ENCODE measurements at regions not wholly inside any gene's neighbourhood (a gene's known extent, or its start where the extent isn't known, plus 50 kb on each side); places are given as distances from the start of the nearest gene placed in this dataset.

DNA sequence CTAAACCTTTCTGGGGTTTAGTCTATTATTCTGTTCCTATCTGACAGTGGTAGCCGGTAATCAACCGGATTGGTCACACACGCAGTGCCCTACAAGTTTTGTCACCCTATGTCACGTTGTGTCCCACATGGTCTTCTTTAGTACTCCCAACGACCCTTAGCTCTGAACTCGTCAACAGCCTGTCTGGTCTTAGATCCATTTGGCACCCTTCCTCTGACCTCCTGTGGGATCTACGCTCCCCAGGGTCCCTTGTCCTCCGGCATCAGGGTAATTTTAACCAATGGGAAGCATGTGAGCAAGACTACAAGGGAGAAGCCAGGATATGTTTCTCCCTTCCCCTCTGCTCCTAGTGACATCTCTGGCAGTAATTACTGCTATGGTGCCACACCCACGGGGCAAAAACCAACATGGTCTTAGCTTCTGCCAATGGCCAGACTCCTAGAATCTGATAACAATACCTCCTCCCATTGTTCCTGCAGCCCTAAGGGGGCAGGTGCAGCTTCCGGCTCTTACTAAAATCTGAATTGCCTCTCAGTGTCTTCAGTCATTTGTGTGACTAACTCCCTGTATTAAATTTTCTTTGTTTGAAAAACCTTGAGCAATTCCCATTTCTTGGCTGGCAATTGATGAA, 56.6 kb downstream of the MAFB start:
- TF ChIP-seq, protein P1, sequence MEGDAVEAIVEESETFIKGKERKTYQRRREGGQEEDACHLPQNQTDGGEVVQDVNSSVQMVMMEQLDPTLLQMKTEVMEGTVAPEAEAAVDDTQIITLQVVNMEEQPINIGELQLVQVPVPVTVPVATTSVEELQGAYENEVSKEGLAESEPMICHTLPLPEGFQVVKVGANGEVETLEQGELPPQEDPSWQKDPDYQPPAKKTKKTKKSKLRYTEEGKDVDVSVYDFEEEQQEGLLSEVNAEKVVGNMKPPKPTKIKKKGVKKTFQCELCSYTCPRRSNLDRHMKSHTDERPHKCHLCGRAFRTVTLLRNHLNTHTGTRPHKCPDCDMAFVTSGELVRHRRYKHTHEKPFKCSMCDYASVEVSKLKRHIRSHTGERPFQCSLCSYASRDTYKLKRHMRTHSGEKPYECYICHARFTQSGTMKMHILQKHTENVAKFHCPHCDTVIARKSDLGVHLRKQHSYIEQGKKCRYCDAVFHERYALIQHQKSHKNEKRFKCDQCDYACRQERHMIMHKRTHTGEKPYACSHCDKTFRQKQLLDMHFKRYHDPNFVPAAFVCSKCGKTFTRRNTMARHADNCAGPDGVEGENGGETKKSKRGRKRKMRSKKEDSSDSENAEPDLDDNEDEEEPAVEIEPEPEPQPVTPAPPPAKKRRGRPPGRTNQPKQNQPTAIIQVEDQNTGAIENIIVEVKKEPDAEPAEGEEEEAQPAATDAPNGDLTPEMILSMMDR (tag by site-specific recombination; IDR thresholded peaks at IDR 0.05), result no peak
- TF ChIP-seq, protein P2, sequence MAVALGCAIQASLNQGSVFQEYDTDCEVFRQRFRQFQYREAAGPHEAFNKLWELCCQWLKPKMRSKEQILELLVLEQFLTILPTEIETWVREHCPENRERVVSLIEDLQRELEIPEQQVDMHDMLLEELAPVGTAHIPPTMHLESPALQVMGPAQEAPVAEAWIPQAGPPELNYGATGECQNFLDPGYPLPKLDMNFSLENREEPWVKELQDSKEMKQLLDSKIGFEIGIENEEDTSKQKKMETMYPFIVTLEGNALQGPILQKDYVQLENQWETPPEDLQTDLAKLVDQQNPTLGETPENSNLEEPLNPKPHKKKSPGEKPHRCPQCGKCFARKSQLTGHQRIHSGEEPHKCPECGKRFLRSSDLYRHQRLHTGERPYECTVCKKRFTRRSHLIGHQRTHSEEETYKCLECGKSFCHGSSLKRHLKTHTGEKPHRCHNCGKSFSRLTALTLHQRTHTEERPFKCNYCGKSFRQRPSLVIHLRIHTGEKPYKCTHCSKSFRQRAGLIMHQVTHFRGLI (tag by site-specific recombination; IDR thresholded peaks at IDR 0.05), result no peak
- no peak for TF ChIP-seq ZNF274 (IDR thresholded peaks at IDR 0.05; ENCODE audit: low read length)
- TF ChIP-seq ZNF274 (tag by site-specific recombination; IDR thresholded peaks at IDR 0.05; ENCODE audit: borderline replicate concordance), result no peak
- TF ChIP-seq, protein P3, sequence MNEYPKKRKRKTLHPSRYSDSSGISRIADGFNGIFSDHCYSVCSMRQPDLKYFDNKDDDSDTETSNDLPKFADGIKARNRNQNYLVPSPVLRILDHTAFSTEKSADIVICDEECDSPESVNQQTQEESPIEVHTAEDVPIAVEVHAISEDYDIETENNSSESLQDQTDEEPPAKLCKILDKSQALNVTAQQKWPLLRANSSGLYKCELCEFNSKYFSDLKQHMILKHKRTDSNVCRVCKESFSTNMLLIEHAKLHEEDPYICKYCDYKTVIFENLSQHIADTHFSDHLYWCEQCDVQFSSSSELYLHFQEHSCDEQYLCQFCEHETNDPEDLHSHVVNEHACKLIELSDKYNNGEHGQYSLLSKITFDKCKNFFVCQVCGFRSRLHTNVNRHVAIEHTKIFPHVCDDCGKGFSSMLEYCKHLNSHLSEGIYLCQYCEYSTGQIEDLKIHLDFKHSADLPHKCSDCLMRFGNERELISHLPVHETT (tag by site-specific recombination; IDR thresholded peaks at IDR 0.05), result no peak
- no peak for TF ChIP-seq ZNF791 (tag by site-specific recombination; IDR thresholded peaks at IDR 0.05)
- no peak for TF ChIP-seq TCF7L2 (IDR thresholded peaks at IDR 0.05; ENCODE audit: borderline replicate concordance, low read depth, low read length)
- TF ChIP-seq, protein P4, sequence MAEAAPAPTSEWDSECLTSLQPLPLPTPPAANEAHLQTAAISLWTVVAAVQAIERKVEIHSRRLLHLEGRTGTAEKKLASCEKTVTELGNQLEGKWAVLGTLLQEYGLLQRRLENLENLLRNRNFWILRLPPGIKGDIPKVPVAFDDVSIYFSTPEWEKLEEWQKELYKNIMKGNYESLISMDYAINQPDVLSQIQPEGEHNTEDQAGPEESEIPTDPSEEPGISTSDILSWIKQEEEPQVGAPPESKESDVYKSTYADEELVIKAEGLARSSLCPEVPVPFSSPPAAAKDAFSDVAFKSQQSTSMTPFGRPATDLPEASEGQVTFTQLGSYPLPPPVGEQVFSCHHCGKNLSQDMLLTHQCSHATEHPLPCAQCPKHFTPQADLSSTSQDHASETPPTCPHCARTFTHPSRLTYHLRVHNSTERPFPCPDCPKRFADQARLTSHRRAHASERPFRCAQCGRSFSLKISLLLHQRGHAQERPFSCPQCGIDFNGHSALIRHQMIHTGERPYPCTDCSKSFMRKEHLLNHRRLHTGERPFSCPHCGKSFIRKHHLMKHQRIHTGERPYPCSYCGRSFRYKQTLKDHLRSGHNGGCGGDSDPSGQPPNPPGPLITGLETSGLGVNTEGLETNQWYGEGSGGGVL (tag by site-specific recombination; IDR thresholded peaks at IDR 0.05), result no peak
- TF ChIP-seq ZNF311 (tag by site-specific recombination; IDR thresholded peaks at IDR 0.05; ENCODE audit: borderline replicate concordance), result no peak
- TF ChIP-seq, protein P5, sequence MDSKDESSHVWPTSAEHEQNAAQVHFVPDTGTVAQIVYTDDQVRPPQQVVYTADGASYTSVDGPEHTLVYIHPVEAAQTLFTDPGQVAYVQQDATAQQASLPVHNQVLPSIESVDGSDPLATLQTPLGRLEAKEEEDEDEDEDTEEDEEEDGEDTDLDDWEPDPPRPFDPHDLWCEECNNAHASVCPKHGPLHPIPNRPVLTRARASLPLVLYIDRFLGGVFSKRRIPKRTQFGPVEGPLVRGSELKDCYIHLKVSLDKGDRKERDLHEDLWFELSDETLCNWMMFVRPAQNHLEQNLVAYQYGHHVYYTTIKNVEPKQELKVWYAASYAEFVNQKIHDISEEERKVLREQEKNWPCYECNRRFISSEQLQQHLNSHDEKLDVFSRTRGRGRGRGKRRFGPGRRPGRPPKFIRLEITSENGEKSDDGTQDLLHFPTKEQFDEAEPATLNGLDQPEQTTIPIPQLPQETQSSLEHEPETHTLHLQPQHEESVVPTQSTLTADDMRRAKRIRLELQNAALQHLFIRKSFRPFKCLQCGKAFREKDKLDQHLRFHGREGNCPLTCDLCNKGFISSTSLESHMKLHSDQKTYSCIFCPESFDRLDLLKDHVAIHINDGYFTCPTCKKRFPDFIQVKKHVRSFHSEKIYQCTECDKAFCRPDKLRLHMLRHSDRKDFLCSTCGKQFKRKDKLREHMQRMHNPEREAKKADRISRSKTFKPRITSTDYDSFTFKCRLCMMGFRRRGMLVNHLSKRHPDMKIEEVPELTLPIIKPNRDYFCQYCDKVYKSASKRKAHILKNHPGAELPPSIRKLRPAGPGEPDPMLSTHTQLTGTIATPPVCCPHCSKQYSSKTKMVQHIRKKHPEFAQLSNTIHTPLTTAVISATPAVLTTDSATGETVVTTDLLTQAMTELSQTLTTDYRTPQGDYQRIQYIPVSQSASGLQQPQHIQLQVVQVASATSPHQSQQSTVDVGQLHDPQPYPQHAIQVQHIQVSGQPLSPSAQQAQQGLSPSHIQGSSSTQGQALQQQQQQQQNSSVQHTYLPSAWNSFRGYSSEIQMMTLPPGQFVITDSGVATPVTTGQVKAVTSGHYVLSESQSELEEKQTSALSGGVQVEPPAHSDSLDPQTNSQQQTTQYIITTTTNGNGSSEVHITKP (tag by site-specific recombination; IDR thresholded peaks at IDR 0.05), result no peak
- TF ChIP-seq ZNF549 (tag by site-specific recombination; IDR thresholded peaks at IDR 0.05), result no peak
- no peak for TF ChIP-seq ZNF341 (tag by site-specific recombination; IDR thresholded peaks at IDR 0.05; ENCODE audit: low read depth)
- TF ChIP-seq, protein P6, sequence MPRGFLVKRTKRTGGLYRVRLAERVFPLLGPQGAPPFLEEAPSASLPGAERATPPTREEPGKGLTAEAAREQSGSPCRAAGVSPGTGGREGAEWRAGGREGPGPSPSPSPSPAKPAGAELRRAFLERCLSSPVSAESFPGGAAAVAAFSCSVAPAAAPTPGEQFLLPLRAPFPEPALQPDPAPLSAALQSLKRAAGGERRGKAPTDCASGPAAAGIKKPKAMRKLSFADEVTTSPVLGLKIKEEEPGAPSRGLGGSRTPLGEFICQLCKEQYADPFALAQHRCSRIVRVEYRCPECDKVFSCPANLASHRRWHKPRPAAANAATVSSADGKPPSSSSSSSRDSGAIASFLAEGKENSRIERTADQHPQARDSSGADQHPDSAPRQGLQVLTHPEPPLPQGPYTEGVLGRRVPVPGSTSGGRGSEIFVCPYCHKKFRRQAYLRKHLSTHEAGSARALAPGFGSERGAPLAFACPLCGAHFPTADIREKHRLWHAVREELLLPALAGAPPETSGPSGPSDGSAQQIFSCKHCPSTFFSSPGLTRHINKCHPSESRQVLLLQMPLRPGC (tag by site-specific recombination; IDR thresholded peaks at IDR 0.05), result no peak
- TF ChIP-seq ZNF423 (tag by site-specific recombination; IDR thresholded peaks at IDR 0.05), result no peak

Measured in HEK293 (cell line).